WTC11 (cell line): ENCODE measurements at regions not wholly inside any gene's neighbourhood (a gene's known extent, or its start where the extent isn't known, plus 50 kb on each side); places are given as distances from the start of the nearest gene placed in this dataset.
"Not testable (repeated sequence)": the region's sequence is repeated elsewhere in the genome, so short reads cannot be mapped to it uniquely, and the experiment has no call there.

Experiments used
- ATAC-seq: fragments of 200-7000 bp; cut with Tn5 transposase; 2 replicates; pipeline ENCODE4 v1.10.0; 2021; ENCODE audit warnings: mild to moderate bottlenecking, moderate library complexity
- CTCF ChIA-PET: fragments of 300-600 bp; sonication (Branson Sonifier 250); formaldehyde crosslinking; loops from one replicate; lab custom pipeline; 2021; ENCODE audit warnings: antibody characterized with exemption; lab: Charles Lee
- POLR2A ChIA-PET: fragments of 350-600 bp; sonication (Branson Sonifier 250); formaldehyde crosslinking; loops from one replicate; lab custom pipeline; 2021; ENCODE audit warnings: antibody characterized with exemption; lab: Charles Lee
- DNase-seq: peaks from one replicate; pipeline ENCODE4 v3.0.0; 2021; ENCODE audit warnings: low spot score
- H3K27ac Mint-ChIP-seq: 2 replicates; pipeline ENCODE4 v1.8.0; 2021; ENCODE audit warnings: mixed read lengths
- H3K27me3 Mint-ChIP-seq: 2 replicates; pipeline ENCODE4 v1.8.0; 2021; ENCODE audit warnings: low read depth, mild to moderate bottlenecking, moderate library complexity, mixed read lengths
- H3K36me3 Mint-ChIP-seq: 2 replicates; pipeline ENCODE4 v1.8.0; 2021; ENCODE audit warnings: mixed read lengths
- H3K4me1 Mint-ChIP-seq: 2 replicates; pipeline ENCODE4 v1.8.0; 2022; ENCODE audit warnings: mixed read lengths
- H3K4me3 Mint-ChIP-seq: 2 replicates; pipeline ENCODE4 v1.8.0; 2021; ENCODE audit warnings: mild to moderate bottlenecking, moderate library complexity, mixed read lengths
- H3K9me3 Mint-ChIP-seq: 2 replicates; pipeline ENCODE4 v1.8.0; 2021; ENCODE audit warnings: mixed read lengths
- AFF4 ChIP-seq: sonication (generic); formaldehyde crosslinking; IDR thresholded peaks from 2 replicates; pipeline ENCODE4 v1.8.1; 2023; ENCODE audit warnings: mild to moderate bottlenecking, missing genetic modification reagents, borderline replicate concordance
- ATF6 ChIP-seq: sonication (generic); formaldehyde crosslinking; IDR thresholded peaks from 2 replicates; pipeline ENCODE4 v1.8.1; 2023; ENCODE audit warnings: mild to moderate bottlenecking, missing genetic modification reagents
- CDX4 ChIP-seq: fragments of 250-450 bp; sonication (Bioruptor Pico); IDR thresholded peaks from 2 replicates; pipeline ENCODE4 v1.9.0; 2021; ENCODE audit warnings: moderate library complexity, mild to moderate bottlenecking, inconsistent platforms, borderline replicate concordance
- HMGXB4 ChIP-seq: sonication (generic); formaldehyde crosslinking; IDR thresholded peaks from 2 replicates; pipeline ENCODE4 v1.8.1; 2023; ENCODE audit warnings: mild to moderate bottlenecking, moderate library complexity, missing genetic modification reagents
- JUN ChIP-seq: sonication (generic); formaldehyde crosslinking; IDR thresholded peaks from 2 replicates; pipeline ENCODE4 v1.8.0; 2023; ENCODE audit warnings: mild to moderate bottlenecking, missing genetic modification reagents
- MXD4 ChIP-seq: fragments of 250-450 bp; sonication (Bioruptor Pico); IDR thresholded peaks from 2 replicates; pipeline ENCODE4 v1.8.0; 2021; ENCODE audit warnings: mild to moderate bottlenecking, moderate library complexity, borderline replicate concordance
- NFATC4 ChIP-seq: fragments of 250-450 bp; sonication (Bioruptor Pico); IDR thresholded peaks from 2 replicates; pipeline ENCODE4 v1.9.0; 2021; ENCODE audit warnings: mild to moderate bottlenecking
- RORB ChIP-seq: fragments of 250-450 bp; sonication (Bioruptor Pico); IDR thresholded peaks from 2 replicates; pipeline ENCODE4 v1.9.0; 2021; ENCODE audit warnings: mild to moderate bottlenecking
- ZNF121 ChIP-seq: sonication (generic); formaldehyde crosslinking; IDR thresholded peaks from 2 replicates; pipeline ENCODE4 v1.8.0; 2023; ENCODE audit warnings: missing genetic modification reagents
- ZNF281 ChIP-seq: sonication (generic); formaldehyde crosslinking; IDR thresholded peaks from 2 replicates; pipeline ENCODE4 v1.8.0; 2023; ENCODE audit warnings: mild to moderate bottlenecking, missing genetic modification reagents

- TF ChIP-seq HMGXB4 (CRISPR knock-in tag) (no peak), MXD4 (CRISPR knock-in tag) (no peak), ATF6 (CRISPR knock-in tag) (no peak), ZNF121 (no peak), NFATC4 (CRISPR knock-in tag) (no peak), AFF4 (CRISPR knock-in tag) (no peak), RORB (CRISPR knock-in tag) (no peak), CDX4 (CRISPR knock-in tag) (no peak), JUN (CRISPR knock-in tag) (no peak), ZNF281 (CRISPR knock-in tag) (no peak)
- no peak for ATAC-seq
- ChIA-PET POLR2A (no interaction called here), CTCF (no interaction called here)
- DNase-seq, result no peak
- Mint-ChIP-seq H3K36me3 (peaks cover 41% of the 10 kb centered on the region), H3K9me3 (peaks cover 48% of the 10 kb centered on the region), H3K27me3 (peaks cover 10% of the 10 kb centered on the region), H3K27ac (no peak overlapping the region), H3K4me1 (peaks cover 18% of the 10 kb centered on the region), H3K4me3 (no peak overlapping the region)
These were observed 274.5 kb downstream of the LPIN1 start for GRCh38 chr2:12020833-12021469.

GRCh38 chr2:12024197-12024907 lies 277.9 kb downstream of the LPIN1 start:
- H3K27ac Mint-ChIP-seq, CTCF ChIA-PET, H3K4me3 Mint-ChIP-seq, POLR2A ChIA-PET: not testable (repeated sequence)
- Mint-ChIP-seq H3K9me3 (peaks cover 45% of the 10 kb centered on the region), H3K4me1 (peaks cover 14% of the 10 kb centered on the region), H3K36me3 (peaks cover 41% of the 10 kb centered on the region), H3K27me3 (peaks cover 10% of the 10 kb centered on the region)
- ATAC-seq, result peak; percentile 44; the same call in 1 of the 2 replicates
- peak; percentile 22 for DNase-seq
